Activated T-cell treated with anti-CD3 and anti-CD28 coated beads, Interleukin-2, amount 50 U/mL, for 4 hours (primary cell): ENCODE measurements at regions not wholly inside any gene's neighbourhood (a gene's known extent, or its start where the extent isn't known, plus 50 kb on each side); places are given as distances from the start of the nearest gene placed in this dataset.

Experiments used
- ATAC-seq, 2 donors: fragments of 200-7000 bp; cut with Tn5 transposase; one replicate each; pipeline ENCODE4 v1.10.0; 2021
- DNase-seq: peaks from one replicate; pipeline ENCODE4 v3.0.0-alpha.2; 2020
- H3K27me3 Mint-ChIP-seq: one replicate; pipeline ENCODE4 v1.8.0; 2021; ENCODE audit warnings: low read depth, mixed read lengths
- H3K36me3 Mint-ChIP-seq: one replicate; pipeline ENCODE4 v1.8.0; 2022; ENCODE audit warnings: mixed read lengths; ENCODE audit not compliant: insufficient read depth
- H3K4me1 Mint-ChIP-seq: one replicate; pipeline ENCODE4 v1.8.0; 2021; ENCODE audit warnings: low read depth, mixed read lengths
- H3K4me3 Mint-ChIP-seq: one replicate; pipeline ENCODE4 v1.8.0; 2021; ENCODE audit warnings: mild to moderate bottlenecking, moderate library complexity, mixed read lengths
- H3K9me3 Mint-ChIP-seq: one replicate; pipeline ENCODE4 v1.8.0; 2021; ENCODE audit warnings: mixed read lengths

DNA sequence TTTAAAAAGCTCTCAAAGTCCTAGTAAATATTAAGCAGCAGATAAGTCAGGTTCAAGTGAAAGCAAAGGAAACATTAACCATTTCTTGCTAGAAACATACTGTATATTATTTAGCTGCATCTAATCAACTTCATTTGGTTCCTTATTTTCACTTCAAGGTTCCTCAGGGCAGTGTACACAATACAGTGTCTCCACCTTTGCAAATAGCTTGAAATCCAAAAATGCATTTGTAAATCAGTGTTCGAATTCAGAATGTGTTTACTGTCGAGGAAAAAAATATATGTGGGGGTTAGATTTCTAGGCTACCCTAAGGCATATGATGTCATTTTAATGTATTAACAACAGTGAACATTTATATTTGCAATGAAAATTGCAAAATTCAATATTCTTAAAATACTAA, 436.0 kb downstream of the CETN3 start:
- Mint-ChIP-seq H3K4me3 (no peak overlapping the region), H3K27me3 (no peaks in the 10 kb centered on the region), H3K9me3 (no peaks in the 10 kb centered on the region), H3K4me1 (no peaks in the 10 kb centered on the region), H3K36me3 (no peaks in the 10 kb centered on the region)
- no peak for ATAC-seq
- no peak for DNase-seq

DNA sequence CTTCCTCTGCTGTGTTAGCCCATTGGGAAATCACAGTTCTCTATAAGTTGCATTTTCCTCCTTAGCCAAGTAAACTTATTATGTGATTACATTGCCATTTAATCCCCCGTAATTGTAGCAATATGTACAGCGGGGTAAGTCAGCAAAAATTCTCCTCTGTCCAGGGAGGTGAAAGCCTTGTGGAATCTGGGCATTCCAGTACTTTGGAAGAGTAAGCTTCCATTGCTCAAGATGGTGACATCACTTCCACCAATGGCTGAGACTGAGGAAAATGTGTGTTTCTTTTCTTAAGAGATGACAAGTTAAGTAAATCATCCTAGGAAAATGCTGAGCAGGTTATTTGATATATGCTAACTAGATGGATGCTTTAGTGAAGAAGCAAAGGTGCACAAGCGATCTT, 436.7 kb downstream of the CETN3 start:
- no peak for ATAC-seq
- Mint-ChIP-seq H3K4me3 (no peak overlapping the region), H3K27me3 (no peaks in the 10 kb centered on the region), H3K36me3 (no peaks in the 10 kb centered on the region), H3K9me3 (no peaks in the 10 kb centered on the region), H3K4me1 (no peaks in the 10 kb centered on the region)
- DNase-seq = no peak

- Mint-ChIP-seq H3K27me3 (no peaks in the 10 kb centered on the region), H3K36me3 (no peaks in the 10 kb centered on the region), H3K9me3 (peaks cover 3% of the 10 kb centered on the region), H3K4me1 (no peaks in the 10 kb centered on the region), H3K4me3 (no peak overlapping the region)
- no peak for ATAC-seq
- DNase-seq = no peak
Measured at GRCh38 chr5:89968958-89969381, 440.6 kb downstream of the CETN3 start.

DNA sequence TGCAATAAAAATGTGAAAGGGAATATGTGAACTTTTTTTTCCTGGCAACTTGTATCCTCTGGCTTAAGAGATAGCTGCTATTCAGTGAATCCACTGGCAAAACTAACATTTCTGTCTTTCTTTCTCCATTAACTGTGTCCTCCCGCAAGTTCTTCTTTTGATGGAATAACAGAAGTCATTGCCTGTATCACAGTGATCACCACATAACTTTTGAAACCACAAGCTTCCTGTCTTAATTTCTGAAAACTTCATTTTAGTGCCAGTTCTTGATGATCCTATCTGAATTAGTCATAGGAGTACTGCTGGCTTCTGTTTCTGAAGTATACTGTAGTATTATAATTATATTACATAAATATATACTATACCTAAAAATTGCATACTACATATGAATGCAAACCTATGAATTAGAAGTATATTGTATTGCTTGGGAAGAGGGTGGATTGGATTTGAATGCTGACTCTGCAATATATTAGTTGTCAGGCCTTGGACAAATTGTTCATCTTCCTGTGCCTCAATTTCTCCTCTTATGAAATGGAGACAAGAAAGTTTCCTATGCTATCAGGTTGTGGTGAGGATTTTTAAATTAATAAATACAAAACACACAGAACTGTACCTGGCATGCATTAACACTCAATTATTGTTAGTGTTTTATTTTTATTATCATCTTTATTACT, 441.6 kb downstream of the CETN3 start:
- no peak overlapping the region for H3K4me3 Mint-ChIP-seq
- no peaks in the 10 kb centered on the region for H3K4me1 Mint-ChIP-seq
- no peak for DNase-seq
- ATAC-seq = no peak
- no peaks in the 10 kb centered on the region for H3K36me3 Mint-ChIP-seq
- H3K9me3 Mint-ChIP-seq = peaks cover 3% of the 10 kb centered on the region
- H3K27me3 Mint-ChIP-seq = no peaks in the 10 kb centered on the region

- ATAC-seq = no peak
- no peaks in the 10 kb centered on the region for H3K27me3 Mint-ChIP-seq
- peaks cover 7% of the 10 kb centered on the region for H3K9me3 Mint-ChIP-seq
- no peak for DNase-seq
- H3K36me3 Mint-ChIP-seq = no peaks in the 10 kb centered on the region
- no peaks in the 10 kb centered on the region for H3K4me1 Mint-ChIP-seq
- H3K4me3 Mint-ChIP-seq = no peak overlapping the region
Measured at GRCh38 chr5:89956838-89957237, 452.7 kb downstream of the CETN3 start.

GRCh38 chr5:89954916-89955315, 454.6 kb downstream of the CETN3 start:
- DNase-seq (no peak), ATAC-seq (no peak)
- H3K4me3 Mint-ChIP-seq = no peak overlapping the region
- H3K9me3 Mint-ChIP-seq = peaks cover 7% of the 10 kb centered on the region
- no peaks in the 10 kb centered on the region for H3K4me1 Mint-ChIP-seq
- no peaks in the 10 kb centered on the region for H3K27me3 Mint-ChIP-seq
- H3K36me3 Mint-ChIP-seq = no peaks in the 10 kb centered on the region

GRCh38 chr5:89951876-89952275, 457.7 kb downstream of the CETN3 start:
- no peak for DNase-seq
- Mint-ChIP-seq H3K36me3 (no peaks in the 10 kb centered on the region), H3K4me1 (no peaks in the 10 kb centered on the region), H3K27me3 (no peaks in the 10 kb centered on the region), H3K4me3 (no peak overlapping the region), H3K9me3 (peaks cover 10% of the 10 kb centered on the region)
- ATAC-seq = no peak

- H3K36me3 Mint-ChIP-seq = no peaks in the 10 kb centered on the region
Measured at GRCh38 chr5:89950234-89950633, 459.3 kb downstream of the CETN3 start.

GRCh38 chr5:89948977-89949376, 460.6 kb downstream of the CETN3 start:
- DNase-seq (no peak), ATAC-seq (no peak)
- no peaks in the 10 kb centered on the region for H3K36me3 Mint-ChIP-seq
- H3K9me3 Mint-ChIP-seq = peaks cover 14% of the 10 kb centered on the region
- H3K4me3 Mint-ChIP-seq = no peak overlapping the region
- no peaks in the 10 kb centered on the region for H3K4me1 Mint-ChIP-seq
- H3K27me3 Mint-ChIP-seq = no peaks in the 10 kb centered on the region

More at GRCh38 chr5:89950234-89950633, 459.3 kb downstream of the CETN3 start:
- DNase-seq = no peak
- H3K27me3 Mint-ChIP-seq = no peaks in the 10 kb centered on the region
- H3K9me3 Mint-ChIP-seq = peaks cover 14% of the 10 kb centered on the region
- no peak overlapping the region for H3K4me3 Mint-ChIP-seq
- ATAC-seq = no peak
- H3K4me1 Mint-ChIP-seq = no peaks in the 10 kb centered on the region

GRCh38 chr5:89946916-89947315, 462.6 kb downstream of the CETN3 start:
- no peaks in the 10 kb centered on the region for H3K27me3 Mint-ChIP-seq
- ATAC-seq (no peak), DNase-seq (no peak)
- H3K9me3 Mint-ChIP-seq = peaks cover 7% of the 10 kb centered on the region
- H3K4me3 Mint-ChIP-seq = no peak overlapping the region
- no peaks in the 10 kb centered on the region for H3K4me1 Mint-ChIP-seq
- no peaks in the 10 kb centered on the region for H3K36me3 Mint-ChIP-seq

- H3K9me3 Mint-ChIP-seq = peaks cover 7% of the 10 kb centered on the region
- no peaks in the 10 kb centered on the region for H3K4me1 Mint-ChIP-seq
- H3K27me3 Mint-ChIP-seq = no peaks in the 10 kb centered on the region
- no peak for DNase-seq
- no peak for ATAC-seq
- no peaks in the 10 kb centered on the region for H3K36me3 Mint-ChIP-seq
- no peak overlapping the region for H3K4me3 Mint-ChIP-seq
Measured at GRCh38 chr5:89946508-89946907, 463.0 kb downstream of the CETN3 start.

GRCh38 chr5:89942171-89942570, 467.4 kb downstream of the CETN3 start:
- H3K4me3 Mint-ChIP-seq = no peak overlapping the region

GRCh38 chr5:89936576-89936975, 473.0 kb downstream of the CETN3 start:
- no peaks in the 10 kb centered on the region for H3K36me3 Mint-ChIP-seq
- DNase-seq = no peak

More at GRCh38 chr5:89942171-89942570, 467.4 kb downstream of the CETN3 start:
- ATAC-seq = no peak
- no peak for DNase-seq
- H3K27me3 Mint-ChIP-seq = no peaks in the 10 kb centered on the region
- H3K36me3 Mint-ChIP-seq = no peaks in the 10 kb centered on the region
- H3K4me1 Mint-ChIP-seq = no peaks in the 10 kb centered on the region
- peaks cover 4% of the 10 kb centered on the region for H3K9me3 Mint-ChIP-seq

DNA sequence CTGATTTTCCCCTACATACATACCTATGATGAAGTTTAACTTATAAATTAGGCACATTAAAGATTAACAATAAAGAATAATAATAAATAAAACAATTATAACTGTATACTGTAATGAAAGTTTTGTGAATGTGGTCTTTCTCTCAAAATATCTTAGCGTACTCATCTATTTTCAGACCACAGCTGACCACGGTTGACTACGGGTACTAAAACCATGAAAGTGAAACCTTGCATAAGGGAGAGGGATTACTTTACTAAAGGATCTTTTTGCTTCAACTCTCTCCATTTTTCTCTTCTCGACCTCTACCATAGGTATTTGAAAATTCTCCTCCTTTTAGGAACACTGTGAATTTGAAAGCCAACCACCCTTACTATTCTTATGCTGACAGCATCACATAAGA, 475.5 kb downstream of the CETN3 start:
- Mint-ChIP-seq H3K36me3 (no peaks in the 10 kb centered on the region), H3K27me3 (no peaks in the 10 kb centered on the region), H3K4me1 (no peaks in the 10 kb centered on the region), H3K4me3 (no peak overlapping the region), H3K9me3 (no peaks in the 10 kb centered on the region)
- ATAC-seq (no peak), DNase-seq (no peak)

More at GRCh38 chr5:89936576-89936975, 473.0 kb downstream of the CETN3 start:
- Mint-ChIP-seq H3K4me3 (no peak overlapping the region), H3K4me1 (no peaks in the 10 kb centered on the region), H3K9me3 (no peaks in the 10 kb centered on the region), H3K27me3 (no peaks in the 10 kb centered on the region)
- no peak for ATAC-seq

DNA sequence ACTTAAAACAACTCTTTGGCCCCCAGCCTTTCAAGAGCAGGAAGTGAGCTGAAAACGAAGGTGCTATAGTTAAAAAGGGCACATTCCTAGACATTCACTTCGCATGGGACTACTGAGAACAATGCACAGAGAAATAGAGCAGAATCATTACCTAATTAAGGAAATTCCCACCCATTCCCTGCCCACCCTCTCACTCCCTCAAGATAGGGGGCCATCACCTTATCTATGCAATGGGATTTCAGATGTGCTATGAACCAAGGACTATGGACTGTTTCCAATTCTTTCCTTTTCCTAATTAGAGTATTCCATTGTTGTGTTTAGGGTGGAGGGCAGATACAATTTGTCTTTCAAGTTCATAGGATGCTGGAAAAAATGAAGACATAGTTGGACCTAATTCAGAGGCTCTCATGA, 476.8 kb downstream of the CETN3 start:
- no peaks in the 10 kb centered on the region for H3K9me3 Mint-ChIP-seq
- ATAC-seq (no peak), DNase-seq (no peak)
- no peaks in the 10 kb centered on the region for H3K36me3 Mint-ChIP-seq
- H3K27me3 Mint-ChIP-seq = no peaks in the 10 kb centered on the region
- no peaks in the 10 kb centered on the region for H3K4me1 Mint-ChIP-seq
- no peak overlapping the region for H3K4me3 Mint-ChIP-seq
